ENCODE measurements at regions not wholly inside any gene's neighbourhood (a gene's known extent, or its start where the extent isn't known, plus 50 kb on each side); places are given as distances from the start of the nearest gene placed in this dataset.
"Not testable (repeated sequence)": the region's sequence is repeated elsewhere in the genome, so short reads cannot be mapped to it uniquely, and the experiment has no call there.

DNA sequence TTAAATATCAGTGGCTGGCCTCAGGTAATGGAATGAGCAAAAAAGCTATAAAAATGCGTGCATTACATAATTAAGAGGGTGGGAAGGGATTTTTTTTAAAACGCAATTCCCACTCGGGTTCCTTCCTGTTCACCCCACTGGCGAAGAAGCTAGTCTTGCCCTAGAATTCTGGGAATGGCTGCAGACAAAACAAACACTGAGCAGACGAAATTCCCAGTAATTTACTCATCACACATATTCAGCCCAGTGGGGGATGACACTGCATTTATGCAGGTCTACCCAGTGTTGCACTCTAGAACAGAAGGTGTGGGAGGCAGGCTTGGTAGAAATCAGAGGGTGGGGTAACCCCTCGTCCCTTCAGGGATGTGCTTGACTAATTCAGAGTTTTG lies 2695.0 kb upstream of the DEFB115 start:
- H3K27me3 ChIP-seq (ENCODE audit: insufficient read depth, low read length, poor library complexity), result no peaks in the 10 kb centered on the region
- H4K20me1 ChIP-seq (ENCODE audit: insufficient read depth, low read length), result no peaks in the 10 kb centered on the region
- DNase-seq, result no peak
- no peak overlapping the region for H3K4me3 ChIP-seq (ENCODE audit: low read depth in 1 of 2, low read length in 2 of 2)
- H3K9me3 ChIP-seq (ENCODE audit: insufficient read depth, low read length, severe bottlenecking), result no peaks in the 10 kb centered on the region
- TF ChIP-seq EZH2 (IDR thresholded peaks at IDR 0.05; ENCODE audit: borderline replicate concordance, low read depth, low read length, severe bottlenecking), result no peak
- TF ChIP-seq, protein P1, sequence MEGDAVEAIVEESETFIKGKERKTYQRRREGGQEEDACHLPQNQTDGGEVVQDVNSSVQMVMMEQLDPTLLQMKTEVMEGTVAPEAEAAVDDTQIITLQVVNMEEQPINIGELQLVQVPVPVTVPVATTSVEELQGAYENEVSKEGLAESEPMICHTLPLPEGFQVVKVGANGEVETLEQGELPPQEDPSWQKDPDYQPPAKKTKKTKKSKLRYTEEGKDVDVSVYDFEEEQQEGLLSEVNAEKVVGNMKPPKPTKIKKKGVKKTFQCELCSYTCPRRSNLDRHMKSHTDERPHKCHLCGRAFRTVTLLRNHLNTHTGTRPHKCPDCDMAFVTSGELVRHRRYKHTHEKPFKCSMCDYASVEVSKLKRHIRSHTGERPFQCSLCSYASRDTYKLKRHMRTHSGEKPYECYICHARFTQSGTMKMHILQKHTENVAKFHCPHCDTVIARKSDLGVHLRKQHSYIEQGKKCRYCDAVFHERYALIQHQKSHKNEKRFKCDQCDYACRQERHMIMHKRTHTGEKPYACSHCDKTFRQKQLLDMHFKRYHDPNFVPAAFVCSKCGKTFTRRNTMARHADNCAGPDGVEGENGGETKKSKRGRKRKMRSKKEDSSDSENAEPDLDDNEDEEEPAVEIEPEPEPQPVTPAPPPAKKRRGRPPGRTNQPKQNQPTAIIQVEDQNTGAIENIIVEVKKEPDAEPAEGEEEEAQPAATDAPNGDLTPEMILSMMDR (IDR thresholded peaks at IDR 0.05; ENCODE audit: borderline replicate concordance, extremely low read depth, low read length, poor library complexity, severe bottlenecking), result no peak
- H3K9ac ChIP-seq (ENCODE audit: low read depth, low read length), result no peak overlapping the region
- no peak overlapping the region for H3K27ac ChIP-seq (ENCODE audit: low read length)
- H3K79me2 ChIP-seq (ENCODE audit: insufficient read depth, low read length), result no peaks in the 10 kb centered on the region
- ATAC-seq (ENCODE audit: insufficient read depth, low read depth), result no peak
- H2AFZ ChIP-seq (ENCODE audit: low read depth, low read length), result no peak overlapping the region
- H3K4me1 ChIP-seq (ENCODE audit: insufficient read depth, low read length), result no peaks in the 10 kb centered on the region
- H3K36me3 ChIP-seq (ENCODE audit: insufficient read depth, low read length), result no peaks in the 10 kb centered on the region
- no peak overlapping the region for H3K4me2 ChIP-seq (ENCODE audit: insufficient read depth, low read length)

DNA sequence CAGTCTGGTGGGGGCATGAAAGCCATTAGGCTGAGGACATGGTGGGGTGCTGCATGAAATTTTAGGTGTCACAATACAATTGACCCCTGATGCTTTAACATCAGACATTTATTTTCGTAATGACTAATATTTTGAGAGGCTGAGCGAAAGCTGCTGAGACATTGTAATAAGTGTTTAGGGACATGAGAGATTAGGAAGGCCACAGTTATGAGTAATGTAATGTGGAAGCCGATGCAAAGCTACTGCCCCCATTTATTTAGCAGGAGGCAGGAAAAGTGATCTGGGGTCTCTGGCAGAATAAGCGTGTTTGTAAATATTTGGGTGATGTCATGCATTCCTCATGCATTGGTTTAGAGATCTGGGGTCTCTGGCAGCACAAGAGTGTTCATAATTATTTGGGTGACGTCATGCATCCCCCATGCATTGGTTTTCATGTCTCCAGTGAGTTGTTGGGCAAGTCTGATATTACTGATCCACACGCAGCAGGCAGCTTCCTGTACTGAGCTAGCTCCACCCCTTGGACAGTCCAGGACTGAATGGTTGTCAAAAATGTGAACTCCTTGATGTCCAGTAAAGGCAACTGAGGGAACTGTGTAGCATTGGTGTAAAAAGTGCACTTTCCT lies 2694.5 kb upstream of the DEFB115 start:
- H3K79me2 ChIP-seq (ENCODE audit: insufficient read depth, low read length); H3K27ac ChIP-seq (ENCODE audit: low read length); ATAC-seq (ENCODE audit: insufficient read depth, low read depth); DNase-seq; H3K9ac ChIP-seq (ENCODE audit: low read depth, low read length); H4K20me1 ChIP-seq (ENCODE audit: insufficient read depth, low read length); H3K36me3 ChIP-seq (ENCODE audit: insufficient read depth, low read length); H3K4me1 ChIP-seq (ENCODE audit: insufficient read depth, low read length); H3K4me3 ChIP-seq (ENCODE audit: low read depth in 1 of 2, low read length in 2 of 2); H2AFZ ChIP-seq (ENCODE audit: low read depth, low read length); H3K4me2 ChIP-seq (ENCODE audit: insufficient read depth, low read length); H3K9me3 ChIP-seq (ENCODE audit: insufficient read depth, low read length, severe bottlenecking); H3K27me3 ChIP-seq (ENCODE audit: insufficient read depth, low read length, poor library complexity): not testable (repeated sequence)

DNA sequence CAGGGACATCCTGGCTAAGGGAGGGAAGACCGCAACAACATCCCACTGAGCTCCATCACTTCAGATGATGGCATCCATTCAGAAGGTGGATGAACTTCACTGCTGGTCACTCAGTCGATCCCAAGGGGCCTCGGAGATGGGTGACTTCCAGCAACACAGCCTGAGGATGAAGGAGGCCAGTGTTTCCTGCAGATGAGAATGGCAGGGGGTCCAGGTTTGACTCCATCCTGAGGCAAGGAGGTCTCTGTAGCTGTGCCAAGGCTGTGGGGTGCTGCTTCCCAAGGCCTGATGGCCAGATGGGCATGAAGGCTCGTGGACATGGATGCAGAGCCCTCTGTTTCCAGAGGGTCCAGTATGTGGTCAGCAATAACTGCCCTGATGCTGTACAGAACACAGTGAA lies 2693.4 kb upstream of the DEFB115 start:
- H3K9me3 ChIP-seq (ENCODE audit: insufficient read depth, low read length, severe bottlenecking); H4K20me1 ChIP-seq (ENCODE audit: insufficient read depth, low read length); H3K4me3 ChIP-seq (ENCODE audit: low read depth in 1 of 2, low read length in 2 of 2); H3K36me3 ChIP-seq (ENCODE audit: insufficient read depth, low read length); H3K27me3 ChIP-seq (ENCODE audit: insufficient read depth, low read length, poor library complexity); H3K9ac ChIP-seq (ENCODE audit: low read depth, low read length); H3K4me2 ChIP-seq (ENCODE audit: insufficient read depth, low read length); H3K79me2 ChIP-seq (ENCODE audit: insufficient read depth, low read length); H2AFZ ChIP-seq (ENCODE audit: low read depth, low read length); DNase-seq; H3K27ac ChIP-seq (ENCODE audit: low read length); ATAC-seq (ENCODE audit: insufficient read depth, low read depth); H3K4me1 ChIP-seq (ENCODE audit: insufficient read depth, low read length): not testable (repeated sequence)

DNA sequence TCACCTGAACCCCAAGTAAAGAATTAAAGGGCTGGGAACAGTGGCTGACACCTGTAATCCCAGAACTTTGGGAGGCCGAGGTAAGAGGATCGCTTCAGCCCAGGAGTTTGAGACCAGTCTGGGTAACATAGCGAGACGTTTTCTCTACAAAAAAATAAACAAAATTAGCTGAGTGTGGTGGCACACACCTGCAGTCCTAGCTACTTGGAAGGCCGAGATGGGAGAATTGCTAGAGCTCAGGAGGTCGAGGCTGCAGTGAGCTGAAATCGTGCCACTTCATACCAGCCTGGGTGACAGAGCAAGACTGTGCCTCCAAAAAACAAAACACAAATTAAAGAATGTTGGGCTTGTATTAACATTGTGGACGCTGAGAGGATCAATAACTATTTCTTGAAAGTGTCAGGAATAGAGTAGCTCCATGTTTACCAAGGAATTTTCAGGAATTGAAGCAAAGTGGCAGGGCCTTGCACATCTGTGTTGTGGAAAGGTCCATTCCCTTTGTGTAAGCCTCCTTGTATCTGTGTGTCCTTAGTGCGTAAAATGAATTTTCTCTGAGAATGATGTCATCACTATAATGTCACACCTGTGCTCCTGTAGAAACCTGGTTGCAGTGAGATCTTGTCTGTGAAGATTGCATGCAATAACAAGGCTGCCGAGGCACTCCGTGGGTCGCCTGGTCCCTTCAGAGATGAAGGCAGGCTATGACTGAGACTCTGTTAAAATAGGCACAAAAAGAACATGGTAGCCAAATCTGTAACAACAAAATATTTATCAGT lies 2692.6 kb upstream of the DEFB115 start:
- H3K27me3 ChIP-seq (ENCODE audit: insufficient read depth, low read length, poor library complexity); H3K4me1 ChIP-seq (ENCODE audit: insufficient read depth, low read length); ATAC-seq (ENCODE audit: insufficient read depth, low read depth); H3K36me3 ChIP-seq (ENCODE audit: insufficient read depth, low read length); H4K20me1 ChIP-seq (ENCODE audit: insufficient read depth, low read length); DNase-seq; H3K79me2 ChIP-seq (ENCODE audit: insufficient read depth, low read length); H3K27ac ChIP-seq (ENCODE audit: low read length); H3K9me3 ChIP-seq (ENCODE audit: insufficient read depth, low read length, severe bottlenecking); H3K9ac ChIP-seq (ENCODE audit: low read depth, low read length); H3K4me2 ChIP-seq (ENCODE audit: insufficient read depth, low read length); H3K4me3 ChIP-seq (ENCODE audit: low read depth in 1 of 2, low read length in 2 of 2); H2AFZ ChIP-seq (ENCODE audit: low read depth, low read length): not testable (repeated sequence)

DNA sequence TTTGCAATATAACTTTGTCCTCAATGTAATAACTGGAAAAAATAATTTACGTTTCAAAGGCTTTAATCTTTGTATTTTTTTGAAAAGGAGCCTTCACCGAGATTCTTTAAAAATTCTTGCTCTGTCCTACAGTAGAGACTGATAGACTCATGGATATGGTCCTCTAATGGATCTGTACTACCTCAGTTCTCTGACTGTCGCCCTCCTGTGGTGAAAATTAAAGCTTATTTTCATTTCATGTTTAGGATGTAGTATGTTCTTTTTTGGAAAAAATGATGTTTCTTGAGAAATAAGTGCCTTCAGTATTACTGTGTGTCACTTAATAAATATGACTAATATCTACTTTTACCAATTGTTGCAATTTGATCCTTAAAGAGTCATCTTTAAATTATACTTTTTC lies 2681.5 kb upstream of the DEFB115 start:
- H3K79me2 ChIP-seq (ENCODE audit: insufficient read depth, low read length); H3K4me2 ChIP-seq (ENCODE audit: insufficient read depth, low read length); H3K4me3 ChIP-seq (ENCODE audit: low read depth in 1 of 2, low read length in 2 of 2); H3K9ac ChIP-seq (ENCODE audit: low read depth, low read length); H2AFZ ChIP-seq (ENCODE audit: low read depth, low read length); DNase-seq; H3K36me3 ChIP-seq (ENCODE audit: insufficient read depth, low read length); H3K27ac ChIP-seq (ENCODE audit: low read length); H3K9me3 ChIP-seq (ENCODE audit: insufficient read depth, low read length, severe bottlenecking); ATAC-seq (ENCODE audit: insufficient read depth, low read depth); H3K27me3 ChIP-seq (ENCODE audit: insufficient read depth, low read length, poor library complexity); H4K20me1 ChIP-seq (ENCODE audit: insufficient read depth, low read length): not testable (repeated sequence)
- H3K4me1 ChIP-seq (ENCODE audit: insufficient read depth, low read length), result peaks cover 12% of the 10 kb centered on the region
- TF ChIP-seq, protein P1 (IDR thresholded peaks at IDR 0.05; ENCODE audit: borderline replicate concordance, extremely low read depth, low read length, poor library complexity, severe bottlenecking), result peak; percentile 53

DNA sequence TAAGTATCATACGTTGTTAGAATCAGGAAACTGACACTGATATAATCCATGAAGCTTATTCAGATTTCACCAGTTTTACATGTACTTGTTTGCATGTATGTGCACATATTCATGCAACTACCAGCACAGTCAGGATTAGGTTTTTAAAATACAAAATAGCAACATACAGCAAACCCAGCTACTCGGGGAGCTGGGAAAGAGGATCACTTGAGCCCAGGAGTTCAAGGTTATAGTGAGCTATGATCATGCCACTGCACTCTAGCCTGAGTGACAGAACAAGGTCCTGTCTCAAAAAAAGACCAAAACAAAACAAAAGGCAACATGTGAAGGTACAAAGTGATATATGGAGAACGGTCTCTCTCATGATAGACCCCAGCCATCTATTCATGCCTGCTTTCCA lies 2665.8 kb upstream of the DEFB115 start:
- H2AFZ ChIP-seq (ENCODE audit: low read depth, low read length); H3K27ac ChIP-seq (ENCODE audit: low read length); ATAC-seq (ENCODE audit: insufficient read depth, low read depth); H4K20me1 ChIP-seq (ENCODE audit: insufficient read depth, low read length); H3K9me3 ChIP-seq (ENCODE audit: insufficient read depth, low read length, severe bottlenecking); H3K4me3 ChIP-seq (ENCODE audit: low read depth in 1 of 2, low read length in 2 of 2); DNase-seq; H3K27me3 ChIP-seq (ENCODE audit: insufficient read depth, low read length, poor library complexity); H3K4me1 ChIP-seq (ENCODE audit: insufficient read depth, low read length); H3K79me2 ChIP-seq (ENCODE audit: insufficient read depth, low read length); H3K9ac ChIP-seq (ENCODE audit: low read depth, low read length); H3K36me3 ChIP-seq (ENCODE audit: insufficient read depth, low read length); H3K4me2 ChIP-seq (ENCODE audit: insufficient read depth, low read length): not testable (repeated sequence)

Measured in DND-41 (cell line).